ENCODE measurements at regions not wholly inside any gene's neighbourhood (a gene's known extent, or its start where the extent isn't known, plus 50 kb on each side); places are given as distances from the start of the nearest gene placed in this dataset.
"Not testable (repeated sequence)": the region's sequence is repeated elsewhere in the genome, so short reads cannot be mapped to it uniquely, and the experiment has no call there.

DNA sequence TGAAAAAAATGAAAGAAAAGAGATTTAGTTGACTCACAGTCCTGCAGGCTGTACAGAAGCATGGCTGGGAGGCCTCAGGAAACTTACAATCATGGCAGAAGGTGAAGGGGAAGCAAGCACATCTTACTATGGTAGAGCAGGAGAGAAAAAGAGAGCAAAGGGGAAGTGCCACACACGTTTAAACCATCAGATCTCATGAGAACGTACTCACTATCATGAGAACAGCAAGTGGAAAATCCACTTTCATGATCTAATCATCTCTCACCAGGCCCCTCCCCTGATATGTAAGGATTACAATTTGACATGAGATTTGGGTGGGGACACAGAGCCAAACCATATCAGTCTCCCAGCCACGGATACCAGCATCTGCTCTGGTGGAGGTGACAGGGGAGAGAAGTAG, 50.8 kb upstream of the CPOX start:
- DNase-seq: no peak

- no peak for DNase-seq
Observed at GRCh38 chr3:98645039-98645438, 51.6 kb upstream of the CPOX start.

GRCh38 chr3:98646680-98647079, 53.3 kb upstream of the CPOX start:
- no peak for DNase-seq

DNA sequence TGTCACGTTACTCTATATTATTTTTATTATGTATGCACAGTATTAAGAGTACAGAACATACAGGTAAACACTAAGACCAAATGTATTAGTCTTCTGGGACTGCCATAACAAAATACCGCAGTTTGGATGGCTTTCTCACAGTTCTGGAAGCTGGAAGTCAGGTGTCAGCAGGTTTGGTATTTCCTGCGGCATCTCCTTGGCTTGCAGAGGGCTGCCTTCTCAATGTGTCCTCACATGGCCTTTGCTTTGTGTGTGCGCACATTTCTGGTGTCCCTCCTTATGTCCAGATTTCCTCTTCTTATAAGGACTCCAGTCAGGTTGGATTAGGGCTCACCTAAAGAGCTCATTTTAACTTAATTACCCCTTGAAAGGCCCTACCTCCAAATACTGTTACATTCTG, 53.8 kb upstream of the CPOX start:
- no peak for DNase-seq

DNA sequence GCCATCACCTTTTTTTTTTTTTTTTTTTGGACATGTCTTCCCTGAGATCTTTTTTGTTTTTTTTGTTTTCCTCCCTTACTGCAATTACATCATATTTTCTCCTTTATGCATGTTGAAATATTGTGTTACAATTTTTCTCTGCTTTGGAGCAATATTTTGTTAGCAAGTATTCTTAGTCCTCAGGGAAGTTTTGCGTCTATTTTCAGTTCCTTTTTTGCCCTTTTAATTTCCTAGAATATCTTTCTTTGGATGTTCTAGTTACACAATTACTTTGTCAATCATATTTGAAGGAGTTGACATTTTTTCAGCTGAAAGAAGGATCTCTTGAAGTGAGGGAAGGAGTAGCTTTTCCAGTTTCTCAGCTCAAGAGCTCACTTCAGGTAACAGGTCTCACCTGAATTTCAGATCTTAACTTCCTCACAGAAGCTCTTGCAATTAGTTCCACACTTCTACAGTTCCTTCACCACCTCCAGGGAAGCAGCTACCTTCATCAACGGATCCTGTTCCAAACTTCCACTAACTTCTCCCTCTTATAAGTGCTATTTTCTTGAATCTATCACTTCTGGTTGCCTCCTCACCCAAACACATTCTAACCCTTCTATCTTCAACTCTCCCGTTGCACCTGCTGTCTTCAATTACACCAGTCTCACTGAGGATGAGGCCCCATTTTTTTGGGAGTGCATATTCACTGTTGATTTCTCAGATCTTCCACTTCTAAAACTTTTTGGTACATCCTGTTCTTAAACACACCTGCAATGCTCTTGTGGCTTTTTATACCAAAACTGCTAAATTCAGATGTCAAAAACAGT, 57.8 kb upstream of the CPOX start:
- no peak for DNase-seq

DNA sequence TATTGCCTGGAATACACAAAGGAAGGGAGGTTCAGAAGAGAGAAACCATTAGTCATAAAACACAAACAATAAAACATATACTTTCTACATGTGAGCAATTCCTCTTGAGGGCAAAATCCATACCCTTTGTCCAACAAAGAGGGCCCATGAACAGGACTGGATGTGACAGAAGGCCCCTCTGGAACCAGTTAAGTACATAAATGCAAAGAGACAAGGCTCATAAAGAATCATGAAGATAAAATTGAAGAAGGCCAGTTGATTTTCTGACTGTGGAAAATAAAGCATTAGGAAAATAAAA, 58.3 kb upstream of the CPOX start:
- DNase-seq: no peak

GRCh38 chr3:98655666-98656065, 62.3 kb upstream of the CPOX start:
- DNase-seq: no peak

DNA sequence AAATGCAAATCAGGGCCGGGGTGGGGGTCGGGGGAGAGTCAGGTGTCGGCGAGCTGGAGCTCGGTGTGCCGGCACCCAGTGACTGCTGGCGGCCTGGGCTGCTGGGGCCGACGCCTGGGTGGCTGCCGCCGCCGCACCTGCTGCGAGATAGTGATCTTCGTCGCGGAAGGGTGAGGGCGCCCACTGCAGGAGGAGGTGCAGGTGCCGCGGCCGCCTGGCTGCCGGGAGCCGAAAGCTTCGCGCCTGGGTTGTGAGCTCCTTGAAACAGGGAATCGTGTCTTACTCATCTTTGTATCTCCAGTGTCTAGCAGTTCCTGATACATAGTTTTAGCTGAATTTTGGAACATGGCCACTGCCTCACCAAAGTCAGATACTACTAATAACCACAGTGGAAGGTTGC, 64.0 kb upstream of the CPOX start:
- DNase-seq: peak; percentile 66

- no peak for DNase-seq
Observed at GRCh38 chr3:98662699-98663098, 69.3 kb upstream of the CPOX start.

DNA sequence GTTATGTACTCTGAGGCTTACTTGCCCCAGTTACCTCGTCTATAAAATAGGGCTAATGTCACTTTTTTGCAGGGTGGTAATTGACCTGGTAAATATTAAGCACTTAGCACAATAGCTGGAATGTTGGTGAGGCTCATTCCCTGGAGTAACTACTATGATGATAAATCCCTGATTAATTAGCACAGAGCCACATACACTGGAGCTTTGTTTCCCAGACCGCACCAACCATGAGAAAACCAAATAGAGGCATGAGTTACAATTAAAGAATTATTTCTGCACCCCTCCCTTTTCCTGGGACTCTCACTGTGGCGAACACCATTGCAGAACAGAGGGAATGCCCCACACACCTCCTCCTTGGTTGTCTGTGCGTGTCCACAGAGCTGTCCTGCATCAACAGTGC, 76.6 kb upstream of the CPOX start:
- DNase-seq: no peak

DNA sequence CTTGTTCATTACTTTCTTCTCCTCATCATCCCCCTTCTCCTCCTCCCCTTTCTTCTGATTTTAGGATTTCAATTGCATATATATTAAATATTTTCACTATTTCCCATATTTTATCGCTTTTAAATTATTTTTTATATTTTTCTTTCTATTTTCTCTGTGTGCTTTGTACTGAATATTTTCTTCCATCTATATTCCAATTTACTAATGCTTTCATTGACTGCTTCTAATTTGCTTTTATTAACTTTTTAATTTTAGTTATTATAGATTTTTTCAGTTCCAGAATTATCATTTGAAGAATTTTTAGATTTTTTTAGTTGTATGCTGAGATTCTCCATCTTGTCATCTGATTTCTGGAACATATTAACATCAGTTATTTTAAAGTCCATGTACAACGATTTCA, 83.2 kb upstream of the ST3GAL6 start:
- DNase-seq: no peak

DNA sequence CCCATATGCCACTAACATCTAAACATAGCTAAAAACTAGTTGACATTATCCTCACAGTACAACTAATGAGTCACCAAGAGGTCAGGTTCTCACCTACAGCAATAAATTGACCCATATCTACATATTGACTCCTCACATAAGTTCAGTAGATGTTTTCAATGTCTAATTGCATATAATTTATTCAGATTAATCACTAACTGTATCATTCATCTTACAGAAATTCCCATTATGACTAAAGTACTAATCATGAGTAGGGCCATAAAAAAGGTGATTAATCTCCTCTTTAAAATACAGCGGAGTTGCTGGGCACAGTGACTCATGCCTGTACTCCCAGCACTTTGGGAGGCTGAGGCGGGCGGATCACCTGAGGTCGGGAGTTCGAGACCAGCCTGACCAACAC, 82.4 kb upstream of the ST3GAL6 start:
- DNase-seq: no peak

DNA sequence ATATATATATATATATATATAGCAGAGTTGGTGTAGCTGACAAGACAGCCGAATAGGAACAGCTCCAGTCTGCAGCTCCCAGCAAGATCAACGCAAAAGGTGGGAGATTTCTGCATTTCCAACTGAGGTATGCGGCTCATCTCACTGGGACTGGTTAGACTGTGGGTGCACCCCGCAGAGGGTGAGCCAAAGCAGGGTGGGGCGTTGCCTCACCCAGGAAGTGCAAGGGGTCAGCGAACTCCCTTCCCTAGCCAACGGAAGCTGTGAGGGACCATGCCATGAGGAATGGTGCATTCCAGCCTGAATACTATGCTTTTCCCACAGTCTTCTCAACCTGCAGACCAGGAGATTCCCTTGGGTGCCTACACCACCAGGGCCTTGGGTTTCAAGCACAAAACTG, 81.7 kb upstream of the ST3GAL6 start:
- DNase-seq: no peak

DNA sequence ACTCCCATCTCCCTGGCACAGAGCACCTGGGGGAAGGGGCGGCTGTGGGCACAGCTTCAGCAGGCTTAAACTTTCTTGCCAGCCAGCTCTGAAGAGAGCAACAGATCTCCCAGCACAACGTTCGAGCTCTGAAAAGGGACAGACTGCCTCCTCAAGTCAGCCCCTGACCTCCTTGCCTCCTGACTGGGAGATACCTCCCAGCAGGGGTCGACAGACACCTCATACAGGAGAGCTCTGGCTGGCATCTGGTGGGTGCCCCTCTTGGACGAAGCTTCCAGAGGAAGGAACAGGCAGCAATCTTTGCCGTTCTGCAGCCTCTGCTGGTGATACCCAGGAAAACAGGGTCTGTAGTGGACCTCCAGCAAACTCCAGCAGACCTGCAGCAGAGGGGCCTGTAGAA, 80.7 kb upstream of the ST3GAL6 start:
- DNase-seq: not testable (repeated sequence)

- no peak for DNase-seq
Observed at GRCh38 chr3:98688363-98688762, 74.8 kb upstream of the ST3GAL6 start.

GRCh38 chr3:98690876-98691275, 72.3 kb upstream of the ST3GAL6 start:
- DNase-seq: no peak

- DNase-seq: no peak
Observed at GRCh38 chr3:98691897-98692296, 71.2 kb upstream of the ST3GAL6 start.

DNA sequence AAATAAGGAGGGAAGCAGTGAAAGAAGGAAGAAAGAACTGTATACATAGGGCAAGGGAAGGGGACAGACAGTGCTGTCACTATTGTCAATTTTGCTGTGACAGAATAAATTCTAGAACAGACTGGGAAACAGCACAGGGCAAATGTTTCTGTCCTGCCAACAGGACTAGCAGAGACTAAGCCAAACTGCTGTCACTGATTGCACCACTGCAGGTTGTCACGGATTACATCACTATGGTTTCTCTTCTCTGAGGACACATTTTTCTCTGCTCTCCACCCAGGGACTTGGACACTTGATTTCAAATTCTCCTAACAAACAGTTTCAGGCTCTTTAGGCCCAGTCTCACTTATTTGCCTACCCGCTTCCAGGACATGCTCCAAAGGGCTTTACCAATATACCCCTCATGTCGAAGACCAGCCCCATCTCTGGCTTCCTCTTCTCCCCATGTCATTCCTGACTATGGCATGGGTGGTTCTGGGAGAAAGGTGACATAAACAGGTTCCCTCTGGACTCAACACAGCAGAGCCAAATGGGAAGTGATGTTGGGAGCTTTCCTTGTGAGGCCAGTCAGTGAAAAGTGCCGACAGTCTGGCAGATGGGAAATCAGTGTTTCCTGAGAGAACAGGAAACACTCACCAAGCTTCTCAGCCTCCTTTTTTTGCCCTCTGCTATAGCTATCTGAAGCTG, 70.2 kb upstream of the ST3GAL6 start:
- no peak for DNase-seq

DNA sequence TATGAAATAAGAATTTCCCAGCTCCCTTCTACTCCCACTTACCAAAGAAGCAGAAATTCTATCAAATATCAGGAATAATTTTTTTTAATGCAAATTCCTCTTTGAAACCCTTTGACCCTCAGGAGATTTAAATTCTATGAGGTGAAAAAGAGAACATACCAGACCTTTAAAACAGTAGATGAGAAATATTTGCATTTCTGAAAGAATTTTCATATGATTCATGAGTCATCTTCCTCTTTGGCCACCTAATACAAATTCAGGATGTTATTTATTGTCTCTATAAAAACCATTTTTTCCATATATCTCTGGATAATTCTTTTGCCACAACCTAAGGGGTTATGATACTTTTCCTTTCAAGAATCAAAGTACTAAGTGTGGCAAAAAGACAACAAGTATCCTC, 67.3 kb upstream of the ST3GAL6 start:
- DNase-seq: no peak

DNA sequence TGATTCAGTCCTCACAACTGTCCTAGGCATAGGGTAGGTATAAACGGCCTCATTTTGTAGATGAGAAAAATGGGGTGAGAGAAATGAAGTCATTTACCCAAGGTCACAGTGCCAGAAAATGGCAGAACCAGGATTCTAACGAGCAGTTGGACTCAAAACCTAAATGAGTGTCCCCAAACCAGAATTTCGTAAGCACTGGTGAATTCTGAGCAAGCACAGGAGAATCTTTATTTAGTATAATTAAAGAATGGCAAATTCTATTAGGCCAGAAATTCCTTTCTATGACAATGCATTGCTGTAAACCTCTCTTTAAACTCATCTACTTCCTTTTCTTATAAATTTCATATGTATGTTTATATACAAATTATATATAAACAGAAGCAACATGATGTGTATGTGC, 66.8 kb upstream of the ST3GAL6 start:
- not testable (repeated sequence) for DNase-seq

DNA sequence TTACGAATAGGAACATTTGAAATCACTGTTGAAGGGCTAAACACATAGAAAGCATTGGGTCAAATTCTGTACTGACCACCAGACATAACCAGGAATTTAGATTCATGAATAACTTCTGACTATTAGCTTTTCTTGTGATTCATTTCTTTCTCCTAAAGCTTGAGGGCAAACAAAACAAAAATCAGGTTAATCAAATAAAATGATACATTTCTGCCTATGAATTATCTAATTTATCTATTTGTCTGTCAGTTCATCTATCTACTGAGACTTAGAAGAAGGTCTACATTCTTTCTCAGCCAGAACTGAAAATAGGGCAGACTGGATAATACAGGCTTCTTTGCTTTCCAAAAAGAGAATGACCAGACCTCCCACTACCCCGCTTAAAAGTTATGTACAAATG, 65.9 kb upstream of the ST3GAL6 start:
- DNase-seq: no peak

DNA sequence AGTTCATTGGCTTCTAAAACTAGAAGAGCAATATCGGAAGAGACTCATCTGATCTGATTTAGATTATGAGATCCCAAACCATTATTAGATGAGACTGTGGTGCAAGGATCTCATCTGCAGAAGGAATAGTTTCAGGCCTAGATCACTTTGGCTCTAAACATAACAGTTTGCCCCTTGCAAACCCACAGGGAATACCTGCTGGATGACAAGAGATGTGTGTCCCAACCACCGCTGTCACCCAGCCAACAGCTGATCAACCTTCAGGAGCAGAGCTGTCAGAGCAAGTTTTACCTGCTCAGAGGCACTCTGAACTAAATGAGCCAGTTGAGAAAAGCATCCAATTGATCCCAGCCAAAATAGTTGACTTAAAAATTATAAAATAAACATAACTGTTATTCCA, 64.0 kb upstream of the ST3GAL6 start:
- DNase-seq: no peak

GRCh38 chr3:98701071-98701675, 62.0 kb upstream of the ST3GAL6 start:
- no peak for DNase-seq

DNA sequence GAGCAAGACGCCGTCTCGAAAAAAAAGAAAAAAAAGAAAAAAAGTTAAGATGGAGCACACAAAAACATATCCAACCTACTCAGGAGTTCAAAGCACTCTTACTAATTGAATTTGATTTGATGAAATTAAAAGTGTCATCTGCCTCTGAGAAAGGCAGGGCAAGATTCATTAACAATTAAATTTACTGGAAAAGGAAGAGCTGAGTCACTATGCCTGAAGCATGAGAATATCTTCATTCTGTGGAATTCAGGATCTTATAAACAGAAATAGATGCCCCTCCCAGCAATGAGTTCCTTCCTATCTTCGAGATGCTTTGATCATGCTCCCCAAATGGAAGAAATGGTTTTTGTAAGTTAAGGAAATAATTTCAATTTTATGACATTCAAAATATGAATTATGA, 61.0 kb upstream of the ST3GAL6 start:
- DNase-seq: no peak

GRCh38 chr3:98705212-98705611, 57.9 kb upstream of the ST3GAL6 start:
- no peak for DNase-seq

Data from islet precursor cell (in vitro differentiated cells).